HG02870 (cell line): ENCODE measurements at regions not wholly inside any gene's neighbourhood (a gene's known extent, or its start where the extent isn't known, plus 50 kb on each side); places are given as distances from the start of the nearest gene placed in this dataset.
A peak's percentile ranks its signal among the peaks of the same experiment; 100 is the strongest.

Experiments
- ATAC-seq: cut with Tn5 transposase; IDR thresholded peaks from one replicate; pipeline ENCODE4 v1.9.1; 2021; ENCODE audit warnings: mild to moderate bottlenecking, moderate library complexity; ENCODE audit not compliant: unreplicated experiment

DNA sequence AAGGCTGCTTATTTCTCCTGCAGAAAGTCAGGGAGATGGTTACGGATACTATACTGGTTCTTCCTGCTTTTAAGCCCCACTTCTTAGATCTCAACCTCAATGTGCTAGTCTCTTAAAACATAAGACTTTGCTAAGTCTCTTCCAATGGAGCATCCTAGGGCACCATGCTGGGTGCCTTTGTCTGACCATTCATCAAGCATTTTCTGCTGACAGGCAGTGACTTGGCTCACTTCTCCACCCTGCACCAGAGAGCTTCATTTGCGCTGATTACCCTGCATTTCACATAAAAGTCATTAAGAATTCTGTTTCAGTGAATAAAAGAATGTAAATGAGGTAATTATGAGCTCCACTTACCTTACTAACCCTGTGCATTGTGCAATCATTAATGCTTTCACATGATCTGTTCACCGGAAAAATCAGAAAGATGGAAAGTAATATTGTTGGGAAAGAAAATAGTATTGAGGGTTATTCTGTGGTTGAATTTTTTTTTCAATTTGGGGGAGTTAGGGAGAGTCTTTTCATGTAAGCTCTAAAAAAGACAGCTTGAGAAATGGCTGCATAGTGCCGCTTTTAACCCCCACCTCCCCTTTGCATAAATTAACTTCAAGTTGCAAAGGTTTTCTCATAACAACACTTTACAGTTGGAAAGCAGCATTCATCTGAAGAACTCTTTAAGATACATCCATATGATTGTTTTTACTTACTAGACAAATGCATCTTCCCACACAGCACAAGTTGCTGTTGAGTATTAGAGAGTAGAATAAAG is 677.3 kb upstream of the KIRREL3 start:
- ATAC-seq = no peak

DNA sequence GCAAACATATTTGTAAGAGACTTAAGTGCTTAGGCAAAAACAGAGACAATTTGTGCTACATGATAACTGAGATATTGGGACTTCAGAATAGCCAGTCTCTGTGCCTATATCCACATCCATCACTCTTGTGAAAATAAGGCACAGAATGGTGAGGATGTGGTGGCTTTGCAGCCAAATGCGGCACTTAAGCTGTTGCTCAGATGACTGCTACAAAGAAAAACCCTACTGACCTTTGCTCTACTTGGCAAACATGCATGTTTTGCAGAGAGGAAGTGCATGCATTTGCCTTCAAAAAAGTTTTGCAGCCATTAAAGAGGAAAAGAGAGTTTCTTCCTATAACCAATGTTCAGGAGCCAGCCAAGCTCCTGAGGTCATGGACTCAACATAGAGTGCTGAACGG is 675.0 kb upstream of the KIRREL3 start:
- ATAC-seq = no peak

DNA sequence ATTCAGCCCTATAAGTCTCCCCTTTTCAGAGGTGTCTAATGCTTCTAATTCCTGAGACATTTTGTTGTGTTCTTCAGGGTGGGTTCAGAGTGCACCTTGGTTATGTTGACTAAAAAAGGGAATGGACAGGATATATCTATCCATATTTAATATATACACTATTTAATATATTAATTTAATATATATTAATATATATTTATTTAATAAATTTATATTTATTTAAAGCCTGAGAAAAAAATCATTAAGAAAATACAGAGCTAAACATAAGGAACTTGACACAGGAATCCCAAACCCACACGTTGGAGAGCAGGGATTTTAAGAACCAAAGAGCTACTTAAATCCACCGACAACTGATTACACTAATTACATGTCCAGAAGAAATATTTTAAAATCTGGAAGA is 674.2 kb upstream of the KIRREL3 start:
- ATAC-seq = no peak

DNA sequence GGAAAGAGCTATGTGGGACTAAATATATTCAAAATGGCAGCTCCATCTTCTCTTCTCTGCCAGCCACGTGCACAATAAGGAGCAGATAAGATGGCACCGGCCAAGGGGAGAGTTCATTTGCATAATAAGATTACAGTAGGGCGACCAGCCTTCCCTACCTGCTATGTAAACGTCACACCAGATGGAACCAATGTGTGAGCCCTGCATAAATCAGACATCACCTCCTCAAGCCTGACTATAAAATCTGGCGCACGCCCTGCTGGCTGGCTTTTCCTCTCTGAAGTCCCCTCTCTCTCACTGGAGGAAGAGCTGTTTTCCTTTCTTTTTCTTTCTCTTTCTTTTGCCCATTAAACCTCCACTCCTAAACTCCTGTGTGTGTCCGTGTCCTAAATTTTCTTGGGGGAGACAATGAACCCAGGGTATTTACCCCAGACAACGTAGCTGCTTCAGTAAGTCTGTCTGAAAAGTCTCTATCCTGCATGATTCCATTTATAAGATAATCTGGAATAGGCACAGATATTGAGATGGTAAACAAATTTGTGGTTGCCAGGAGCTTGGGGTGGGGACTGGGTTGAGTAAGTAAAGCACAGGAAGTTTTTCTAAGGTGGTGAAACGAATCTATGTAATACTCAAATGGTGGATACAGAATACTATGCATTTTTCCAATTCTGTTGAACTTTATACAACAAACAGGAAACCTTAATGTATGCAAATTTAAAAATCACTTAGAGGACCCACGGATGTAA is 670.0 kb upstream of the KIRREL3 start:
- no peak for ATAC-seq

DNA sequence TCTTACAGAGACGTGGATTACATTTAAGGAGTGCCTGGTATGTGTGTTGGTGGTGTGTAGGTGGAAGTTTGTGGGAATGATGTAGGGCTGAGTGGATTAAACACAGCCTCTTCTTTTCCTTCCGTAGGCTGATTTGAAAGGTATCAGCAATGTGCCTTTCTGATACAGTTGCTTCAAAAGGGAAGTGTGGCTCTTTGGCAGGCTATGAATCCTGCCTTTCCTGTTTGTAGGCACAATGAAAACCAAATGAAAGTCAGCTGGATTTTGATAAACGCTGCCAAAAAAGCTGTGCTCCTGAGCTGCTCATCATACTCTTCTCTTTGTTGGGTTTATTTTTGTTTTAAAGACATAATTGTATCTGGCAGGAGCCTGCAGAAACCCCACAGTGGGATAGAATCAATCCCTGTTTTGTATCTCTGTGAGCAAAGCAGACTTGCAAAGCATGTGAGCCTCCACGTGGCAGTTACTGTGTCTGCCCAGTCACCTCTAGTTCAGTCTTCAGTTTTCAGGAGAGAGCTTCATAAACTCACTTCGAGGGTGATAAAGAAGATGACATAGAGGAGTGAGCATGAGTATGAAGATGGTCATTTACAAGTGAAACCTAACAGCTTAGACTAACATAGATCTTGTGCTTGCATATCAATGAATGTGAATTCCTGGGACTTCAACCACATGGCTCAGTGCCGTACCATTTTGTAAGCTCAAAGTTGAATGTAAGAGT is 655.7 kb upstream of the KIRREL3 start:
- ATAC-seq = no peak

DNA sequence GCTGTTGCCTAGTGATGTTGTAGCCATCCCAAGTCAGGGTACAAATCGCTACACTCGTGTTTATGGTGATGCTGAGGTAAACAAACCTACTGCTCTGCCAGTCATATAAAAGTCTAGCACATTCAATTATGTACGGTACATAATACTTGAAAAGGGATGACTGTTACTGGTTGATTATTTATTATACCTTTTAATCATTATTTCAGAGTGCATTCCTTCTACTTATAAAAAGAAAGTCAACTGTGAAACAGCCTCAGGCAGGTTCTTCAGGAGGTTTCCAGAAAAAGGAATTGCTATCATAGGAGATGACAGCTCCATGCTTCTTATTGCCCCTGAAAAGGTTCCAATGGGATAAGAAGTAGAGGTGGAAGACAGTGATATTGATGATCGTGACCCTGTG is 652.5 kb upstream of the KIRREL3 start:
- ATAC-seq = no peak

DNA sequence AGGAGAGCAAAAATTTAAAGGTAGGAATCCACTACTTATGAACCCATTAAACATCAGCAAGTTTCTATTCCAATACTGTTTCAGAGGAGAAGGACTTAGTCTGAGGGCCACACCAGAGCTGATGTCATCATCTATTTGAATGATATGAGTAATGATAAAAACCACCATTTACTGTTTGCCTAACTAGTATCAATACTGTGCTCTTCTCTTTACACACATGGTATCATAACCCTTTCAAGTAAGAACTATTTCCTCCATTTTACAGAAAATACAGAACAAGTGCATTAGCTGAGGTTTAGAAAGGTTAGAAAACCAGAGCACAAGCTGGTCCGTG is 651.3 kb upstream of the KIRREL3 start:
- ATAC-seq = no peak

DNA sequence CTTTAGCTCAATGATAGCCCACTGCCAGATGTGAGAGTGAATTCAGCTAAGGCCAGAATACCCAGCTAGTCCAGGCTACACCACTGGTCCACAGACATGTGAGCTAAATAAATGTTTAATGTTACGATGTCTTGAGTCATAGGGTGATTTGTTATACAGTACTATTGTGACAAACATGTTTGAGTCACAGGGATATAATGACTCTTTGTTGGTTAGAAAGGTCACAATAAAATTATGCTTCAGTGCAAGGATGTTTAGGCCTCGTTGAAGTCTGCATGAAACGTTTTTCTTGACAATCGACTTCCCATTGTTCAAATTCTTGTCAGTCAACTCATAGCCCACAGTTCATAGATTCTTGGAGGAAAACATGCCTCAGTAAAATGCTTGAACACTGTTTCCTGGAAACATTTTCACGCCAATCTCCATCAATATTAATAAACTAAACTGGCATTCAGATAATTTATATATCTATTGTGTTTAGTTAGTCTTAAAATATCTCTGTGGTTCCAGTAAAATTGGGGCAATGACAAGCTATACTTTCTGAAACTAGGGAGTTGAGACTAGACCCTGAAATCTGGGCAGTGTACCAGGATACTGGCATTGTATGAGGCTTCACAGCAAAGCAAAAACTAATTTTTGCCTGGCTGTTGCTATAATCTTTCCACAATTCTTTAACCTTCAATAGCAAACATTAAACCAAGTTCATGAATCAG is 650.8 kb upstream of the KIRREL3 start:
- no peak for ATAC-seq

DNA sequence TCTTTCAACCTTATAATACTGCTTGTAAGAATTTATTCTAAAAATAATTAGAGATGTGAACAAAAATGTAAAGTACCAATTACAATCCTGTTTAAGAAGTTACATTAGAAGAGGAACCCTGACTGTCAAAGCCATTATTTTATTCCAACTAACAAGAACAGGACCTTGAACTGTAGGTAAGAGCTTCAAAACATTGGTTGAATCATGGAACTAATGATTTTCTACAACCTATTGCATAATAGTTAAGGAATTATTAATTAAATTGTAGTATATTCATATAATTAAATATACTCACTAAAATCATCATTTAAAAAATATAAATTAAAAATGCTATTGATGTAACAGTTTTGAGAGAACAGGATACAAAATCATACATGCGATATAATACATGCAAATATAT is 649.4 kb upstream of the KIRREL3 start:
- no peak for ATAC-seq

DNA sequence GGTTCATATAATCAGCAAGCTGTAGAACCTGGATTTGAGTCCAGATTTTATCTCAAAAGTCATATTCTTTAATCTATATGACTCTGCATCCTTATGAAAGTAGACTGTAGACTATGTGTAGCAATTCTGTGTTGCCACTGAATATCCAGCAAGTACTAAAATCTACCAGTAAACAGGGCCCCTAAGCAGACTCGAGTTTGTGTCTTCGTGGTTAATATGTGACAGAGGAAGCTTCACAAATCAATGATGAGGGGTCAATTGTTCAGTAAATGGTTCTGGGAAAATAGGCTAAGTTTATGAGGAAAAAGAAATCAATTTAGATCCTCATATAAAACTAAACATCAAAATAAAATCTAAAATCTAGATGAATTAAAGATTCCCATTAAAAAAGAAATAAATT is 648.5 kb upstream of the KIRREL3 start:
- ATAC-seq = no peak

DNA sequence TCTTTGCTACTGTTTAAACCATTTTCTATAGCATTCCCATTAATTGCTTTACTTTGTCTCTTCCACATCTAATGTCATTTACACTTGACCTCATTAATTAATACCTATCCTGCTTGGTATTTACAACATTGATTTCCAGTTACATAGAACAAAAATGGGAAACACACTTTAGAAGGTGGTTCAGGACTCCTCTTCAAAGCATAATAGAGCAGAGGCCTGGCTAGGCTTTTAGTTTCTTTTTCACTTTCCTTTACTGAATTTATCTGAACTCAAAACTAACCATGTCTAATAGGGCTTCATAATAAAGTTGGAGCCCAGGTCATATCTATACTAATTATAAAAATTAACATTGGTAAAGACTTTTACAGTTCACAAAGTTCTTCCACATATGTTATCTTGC is 648.0 kb upstream of the KIRREL3 start:
- ATAC-seq = no peak

DNA sequence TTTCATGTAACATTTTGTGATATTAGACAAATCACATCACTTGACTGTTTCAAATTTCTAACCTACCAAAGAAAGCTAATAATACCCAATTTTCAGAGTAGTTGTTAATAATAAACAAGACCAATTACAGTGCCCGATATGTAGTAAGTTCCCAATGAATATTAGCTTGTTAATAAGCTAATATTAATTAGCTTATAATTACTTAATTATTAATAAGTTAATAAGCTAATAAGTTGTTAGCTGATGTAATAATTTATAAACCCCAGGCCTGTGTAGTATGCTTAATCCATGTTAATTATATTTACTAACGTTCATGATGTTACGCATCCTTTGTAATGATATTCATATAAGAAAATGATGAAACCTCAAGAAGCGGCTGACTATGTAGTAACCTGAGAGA is 643.8 kb upstream of the KIRREL3 start:
- ATAC-seq = no peak

DNA sequence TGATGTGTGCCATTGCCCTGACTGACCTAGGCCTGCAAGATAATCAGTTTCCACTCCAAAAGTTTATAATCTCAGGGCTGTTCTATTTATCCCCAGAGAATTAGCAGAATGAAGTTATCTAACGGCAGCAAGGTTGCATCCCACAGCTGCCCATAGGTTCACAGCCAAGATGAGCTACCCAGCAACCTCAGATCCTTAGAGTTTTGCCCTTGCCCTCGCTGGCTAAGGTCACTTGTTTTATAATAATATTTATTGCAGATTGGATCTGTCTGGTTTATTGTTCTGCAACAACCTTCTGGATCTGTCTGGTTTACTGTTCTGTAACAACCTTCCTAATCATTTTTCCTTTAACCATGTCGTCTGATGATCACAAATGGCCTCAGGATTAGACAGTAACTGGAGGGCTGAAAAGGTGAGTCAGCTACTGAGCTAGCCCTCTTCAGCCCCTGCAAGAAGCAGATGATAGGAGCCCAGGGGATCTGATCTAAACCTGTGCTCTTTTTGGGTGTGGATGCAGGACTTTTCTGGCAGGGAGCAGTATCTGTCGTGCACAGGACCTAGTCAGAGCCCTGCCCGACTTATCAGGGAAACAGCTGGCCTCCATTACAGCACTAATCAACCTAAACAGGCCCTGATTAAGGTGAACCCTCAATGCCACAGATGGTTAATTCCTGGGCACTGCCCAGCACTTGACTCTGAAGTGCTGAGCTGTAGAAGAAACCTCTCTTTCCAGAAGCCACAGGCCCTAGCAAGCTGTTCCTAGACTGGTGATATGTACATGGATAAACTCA is 642.9 kb upstream of the KIRREL3 start:
- no peak for ATAC-seq

DNA sequence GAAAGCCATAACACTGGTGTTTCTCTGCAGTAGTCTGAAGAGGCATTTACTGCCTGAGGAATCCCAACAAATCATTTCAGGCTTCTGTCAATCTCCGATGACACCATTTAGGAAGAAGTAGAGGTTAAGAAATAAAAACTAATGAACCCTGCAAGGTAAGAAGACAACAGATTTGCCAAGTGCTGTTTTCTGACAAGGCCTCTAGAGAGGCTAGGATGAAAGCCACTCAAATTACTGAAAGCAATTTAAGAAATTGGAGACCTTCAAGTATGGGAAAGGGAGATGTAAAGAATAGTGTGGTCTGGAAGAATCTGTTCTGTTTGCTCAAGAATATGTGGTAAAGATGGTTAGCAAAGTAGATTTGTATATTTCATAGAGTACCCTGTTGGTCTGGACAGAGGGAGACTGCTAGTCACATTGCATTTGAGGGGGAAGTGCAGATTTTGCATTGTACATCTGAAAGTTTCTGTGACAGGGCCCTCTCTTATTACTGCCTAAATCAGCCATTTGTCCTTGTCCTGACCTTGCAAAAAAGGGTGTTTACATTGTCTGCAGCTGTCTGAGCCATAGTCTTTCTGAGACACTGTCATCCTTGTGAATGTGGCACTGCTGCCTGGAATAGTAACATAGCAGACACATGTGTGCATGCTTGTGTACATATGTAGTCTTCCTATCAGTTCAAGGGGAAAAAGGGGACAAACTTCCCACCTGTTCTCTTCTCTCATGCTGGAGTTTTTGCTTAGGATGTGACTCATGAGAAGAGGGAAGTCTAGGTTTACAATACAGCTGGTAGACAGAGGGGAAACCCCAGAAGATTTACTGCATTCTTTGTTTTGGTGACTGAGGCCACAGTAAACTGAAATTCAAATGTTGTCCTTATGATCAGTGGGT is 640.2 kb upstream of the KIRREL3 start:
- ATAC-seq = peak; percentile 68

DNA sequence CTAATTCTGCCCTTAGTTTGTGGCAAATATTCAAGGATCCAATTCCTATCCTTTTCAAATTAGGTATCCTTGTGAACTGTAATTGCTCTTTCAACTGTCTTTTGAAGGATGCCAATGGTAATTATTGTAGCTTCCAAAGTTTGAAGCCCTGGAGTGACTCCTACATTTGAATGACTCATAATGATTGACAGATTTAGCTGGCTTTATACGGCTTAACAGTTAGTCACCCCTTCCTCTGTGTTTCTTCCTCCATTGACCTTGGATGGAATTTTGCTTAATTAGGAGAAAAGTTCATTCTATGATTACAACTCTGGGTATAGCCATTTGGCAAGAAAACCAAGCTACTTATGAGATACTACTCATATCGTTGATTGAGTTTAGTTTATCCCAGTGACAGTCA is 639.3 kb upstream of the KIRREL3 start:
- no peak for ATAC-seq

DNA sequence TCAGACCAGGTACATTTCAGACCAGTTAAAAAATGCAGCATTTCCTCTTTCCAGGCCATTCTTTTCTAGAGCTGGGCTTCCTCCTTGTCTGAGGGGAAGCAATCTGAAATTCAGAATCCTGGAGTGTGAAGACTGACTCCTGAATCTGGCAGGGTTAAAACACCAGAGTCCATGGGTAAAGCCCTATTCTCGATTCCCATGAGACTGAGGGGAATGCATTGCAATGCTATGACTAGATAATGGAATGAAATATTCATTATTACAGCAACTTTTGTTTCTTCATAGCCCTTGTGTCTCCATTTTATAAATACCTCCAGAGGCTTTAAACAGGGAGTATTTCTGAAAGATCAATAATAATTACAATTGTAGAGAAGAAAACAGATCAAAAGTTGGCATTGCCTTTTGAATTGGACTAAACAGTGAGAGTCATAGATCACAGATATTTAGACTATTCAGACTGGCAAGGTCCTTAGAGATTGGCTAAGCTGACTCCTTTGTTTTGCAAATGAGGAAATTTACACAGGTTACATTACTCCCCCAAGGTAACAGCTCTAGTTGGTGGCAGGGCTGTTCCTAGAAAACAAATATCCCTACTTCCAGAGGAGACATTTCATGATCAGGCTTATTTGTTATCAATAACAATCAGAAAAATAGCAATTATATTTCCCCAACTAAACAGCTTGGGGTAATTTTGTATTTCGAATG is 632.6 kb upstream of the KIRREL3 start:
- peak; percentile 8 for ATAC-seq

DNA sequence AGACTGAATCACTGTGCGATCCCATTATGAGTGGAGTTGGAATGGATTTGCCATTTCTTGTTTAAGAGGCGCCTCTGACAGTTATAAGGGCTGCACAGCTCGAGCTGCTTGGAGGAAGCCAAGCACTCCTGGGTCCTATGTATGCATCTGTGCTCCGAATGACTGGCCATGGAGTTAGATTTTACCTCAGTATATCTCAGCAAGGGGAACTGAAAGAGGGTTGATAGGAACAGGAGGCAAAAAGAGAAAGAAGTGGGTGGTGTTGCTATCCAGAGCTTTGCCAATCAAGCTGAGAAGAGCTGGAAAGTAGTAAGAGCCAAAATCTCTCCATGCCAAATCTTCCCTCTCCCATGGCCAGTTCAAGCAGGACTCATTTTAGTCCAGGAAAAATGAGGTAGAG is 632.0 kb upstream of the KIRREL3 start:
- peak; percentile 68 for ATAC-seq

DNA sequence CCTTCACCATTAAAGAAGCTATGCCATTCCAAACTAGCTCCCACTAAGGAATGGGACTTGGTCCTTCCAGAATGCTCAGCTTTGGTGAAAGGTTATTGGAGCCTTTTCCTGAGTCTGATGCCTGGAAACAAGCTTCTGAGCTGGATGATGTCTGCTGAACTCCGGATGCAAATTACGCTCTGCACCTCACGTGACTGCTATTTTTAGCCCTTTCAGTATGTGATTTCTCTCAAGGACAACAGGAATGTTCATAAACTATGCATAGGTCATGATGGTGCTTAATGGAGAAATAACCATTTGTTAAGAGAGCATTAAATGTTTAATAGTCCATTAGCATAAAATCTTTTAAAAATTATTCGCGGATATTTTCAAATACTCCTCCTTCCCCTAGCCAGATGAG is 631.4 kb upstream of the KIRREL3 start:
- no peak for ATAC-seq

DNA sequence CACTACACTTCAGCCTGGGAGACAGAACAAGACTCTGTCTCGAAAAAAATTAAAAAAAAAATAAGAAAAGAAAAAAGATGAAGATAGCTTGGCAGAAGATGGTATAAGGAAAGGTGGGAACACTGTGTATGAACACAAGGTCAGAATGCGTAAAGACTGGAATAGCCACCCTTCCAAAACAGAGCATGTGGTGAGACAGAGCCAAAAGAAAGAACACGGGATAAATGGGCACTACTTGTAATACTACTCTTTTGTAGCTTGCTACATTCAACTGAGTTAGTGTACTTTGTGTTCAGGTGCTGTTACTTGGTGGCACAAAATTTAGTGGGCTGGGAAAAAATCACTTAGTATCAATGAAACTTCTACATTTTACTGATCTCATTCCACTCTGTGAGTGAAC is 628.6 kb upstream of the KIRREL3 start:
- no peak for ATAC-seq
